ENCODE measurements at regions not wholly inside any gene's neighbourhood (a gene's known extent, or its start where the extent isn't known, plus 50 kb on each side); places are given as distances from the start of the nearest gene placed in this dataset.
A peak's percentile ranks its signal among the peaks of the same experiment; 100 is the strongest.
"Not testable (repeated sequence)": the region's sequence is repeated elsewhere in the genome, so short reads cannot be mapped to it uniquely, and the experiment has no call there.

- no peak for DNase-seq (ENCODE audit: low read depth in 2 of 2)
Observed at GRCh38 chr4:71841336-71841735, 57.5 kb upstream of the GC start.

GRCh38 chr4:71847300-71847699 is 63.4 kb upstream of the GC start:
- DNase-seq (ENCODE audit: low read depth in 2 of 2) = no peak

- DNase-seq (ENCODE audit: low read depth in 2 of 2) = no peak
Observed at GRCh38 chr4:71855944-71856343, 72.1 kb upstream of the GC start.

GRCh38 chr4:71857713-71858451 is 74.0 kb upstream of the GC start:
- no peak for DNase-seq (ENCODE audit: low read depth in 2 of 2)

DNA sequence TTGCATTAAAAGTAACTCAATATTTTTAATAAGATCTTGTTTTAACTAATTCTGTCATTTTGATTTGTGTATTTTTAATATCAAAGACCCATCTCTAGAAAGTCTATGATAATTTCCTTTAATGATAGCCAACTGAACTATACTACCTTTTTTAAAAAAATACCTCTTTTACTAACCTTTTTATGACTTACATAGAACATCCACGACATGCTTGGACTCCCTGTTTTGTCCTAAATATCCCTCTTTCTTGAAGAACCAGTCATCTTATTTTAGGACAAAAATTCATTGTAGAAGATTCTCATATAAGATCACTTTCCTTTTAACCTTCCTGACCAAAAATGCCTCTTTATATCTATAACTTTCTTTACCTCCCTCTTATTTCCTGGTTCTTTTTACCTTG is 76.8 kb upstream of the GC start:
- DNase-seq (ENCODE audit: low read depth in 2 of 2) = no peak

DNA sequence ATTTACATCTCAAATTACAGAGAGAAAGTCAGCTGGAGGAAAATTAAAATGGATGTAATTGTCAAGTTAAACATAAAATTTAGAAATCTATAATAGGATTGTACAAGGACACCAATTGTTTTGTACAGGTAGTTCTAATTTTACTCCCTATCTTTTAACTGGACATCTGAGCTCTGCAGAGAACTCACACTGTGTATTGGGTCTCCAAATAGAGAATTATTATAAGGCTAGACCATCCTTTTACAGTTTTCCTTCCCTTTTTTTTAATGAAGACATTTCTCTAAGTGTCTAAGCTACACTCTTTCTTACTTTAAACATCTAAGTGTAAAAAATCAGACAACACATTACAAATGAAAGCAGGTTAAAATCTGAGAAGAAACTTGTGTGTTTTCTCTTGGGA is 78.4 kb upstream of the GC start:
- DNase-seq (ENCODE audit: low read depth in 2 of 2) = no peak

- DNase-seq (ENCODE audit: low read depth in 2 of 2) = no peak
Observed at GRCh38 chr4:71863457-71863856, 79.6 kb upstream of the GC start.

- DNase-seq (ENCODE audit: low read depth in 2 of 2) = no peak
Observed at GRCh38 chr4:71864380-71864779, 80.5 kb upstream of the GC start.

- no peak for DNase-seq (ENCODE audit: low read depth in 2 of 2)
Observed at GRCh38 chr4:71866212-71866885, 82.5 kb upstream of the GC start.

DNA sequence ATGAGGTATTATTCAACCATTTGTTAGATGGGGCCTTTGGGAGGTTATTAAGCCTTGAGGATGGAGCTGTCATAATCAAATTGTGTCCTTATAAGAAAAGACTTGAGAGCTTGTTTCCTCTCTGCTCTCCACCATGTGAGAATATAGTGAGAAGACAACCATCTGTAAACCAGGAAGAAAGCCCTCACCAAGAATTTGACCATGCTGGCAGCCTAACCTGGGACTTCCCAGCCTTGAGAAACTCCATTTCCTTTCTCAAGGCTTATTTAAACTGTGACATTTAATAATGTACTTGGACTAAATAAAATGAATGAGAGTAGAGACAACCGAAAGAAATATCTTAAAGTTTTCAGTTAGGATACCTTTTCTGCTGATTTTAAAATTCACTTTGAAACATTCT is 83.7 kb upstream of the GC start:
- peak in 1 of 2 donors; percentile 33 for DNase-seq (ENCODE audit: low read depth in 2 of 2)

DNA sequence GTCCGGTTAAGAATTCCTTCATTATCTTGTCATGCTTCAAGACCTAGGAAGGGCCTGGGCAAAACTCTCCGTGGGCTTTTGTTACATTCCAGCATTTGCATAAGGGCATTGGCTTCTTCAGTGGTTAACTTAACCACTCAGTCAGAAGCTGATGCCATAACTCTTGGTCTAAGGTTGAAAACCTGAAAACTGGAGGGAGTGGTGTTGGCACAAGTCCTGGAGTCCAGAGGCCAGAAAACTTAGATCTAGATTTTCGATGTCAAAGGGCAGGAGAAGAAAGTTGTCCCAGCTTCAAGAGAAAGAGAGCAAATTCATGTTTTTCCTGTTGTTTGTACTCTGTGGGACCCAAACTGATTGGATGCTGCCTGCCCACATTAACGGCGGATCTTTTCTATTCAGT is 86.6 kb upstream of the GC start:
- DNase-seq (ENCODE audit: low read depth in 2 of 2) = no peak

DNA sequence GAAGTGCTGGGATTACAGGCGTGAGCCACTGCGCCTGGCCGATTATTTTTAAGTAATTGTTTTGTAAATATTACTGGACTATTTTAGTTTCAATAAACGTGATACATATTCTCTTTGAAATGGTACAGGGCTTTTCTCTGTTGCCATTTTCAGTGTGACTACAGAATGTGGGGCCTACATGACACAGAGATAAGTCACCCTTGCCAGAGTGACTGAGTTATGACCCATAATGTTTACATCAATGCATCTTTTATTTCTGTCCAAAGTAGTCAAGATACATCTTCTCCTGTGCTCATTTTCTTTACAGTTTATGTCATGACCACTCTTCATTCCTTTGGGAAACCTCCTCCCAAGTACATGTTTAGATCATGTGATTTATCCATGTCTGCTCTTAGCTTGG is 88.3 kb upstream of the GC start:
- no peak for DNase-seq (ENCODE audit: low read depth in 2 of 2)

DNA sequence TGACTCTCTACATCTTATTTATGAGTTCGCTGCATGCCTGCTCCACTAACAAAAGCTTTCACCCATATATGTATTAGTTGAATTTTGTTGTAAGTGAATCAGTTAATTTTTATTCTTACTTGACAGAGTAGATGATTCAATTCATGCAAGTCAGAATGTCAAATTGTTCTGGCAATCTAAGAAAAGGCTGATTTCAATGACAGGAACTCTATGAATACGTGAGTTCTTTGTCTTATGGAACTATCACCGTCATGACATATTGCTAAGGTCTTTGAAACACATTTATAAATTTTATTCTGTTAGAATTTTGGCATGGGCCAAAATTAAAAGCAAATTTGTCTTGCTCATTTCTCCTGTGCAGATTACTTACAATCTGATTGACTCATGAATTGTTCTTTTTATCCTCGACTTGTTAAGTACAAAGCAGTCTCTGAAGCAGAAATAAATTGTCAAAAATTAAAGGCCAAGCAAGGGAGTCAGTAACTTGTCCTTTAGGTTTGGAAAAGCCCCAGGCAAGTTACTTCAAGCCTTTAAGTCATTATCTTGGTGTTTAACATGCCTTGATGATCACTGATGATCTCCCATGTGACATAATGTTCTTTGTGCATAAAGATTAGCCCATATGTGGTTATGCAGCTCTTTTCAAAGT is 89.0 kb upstream of the GC start:
- no peak for DNase-seq (ENCODE audit: low read depth in 2 of 2)

DNA sequence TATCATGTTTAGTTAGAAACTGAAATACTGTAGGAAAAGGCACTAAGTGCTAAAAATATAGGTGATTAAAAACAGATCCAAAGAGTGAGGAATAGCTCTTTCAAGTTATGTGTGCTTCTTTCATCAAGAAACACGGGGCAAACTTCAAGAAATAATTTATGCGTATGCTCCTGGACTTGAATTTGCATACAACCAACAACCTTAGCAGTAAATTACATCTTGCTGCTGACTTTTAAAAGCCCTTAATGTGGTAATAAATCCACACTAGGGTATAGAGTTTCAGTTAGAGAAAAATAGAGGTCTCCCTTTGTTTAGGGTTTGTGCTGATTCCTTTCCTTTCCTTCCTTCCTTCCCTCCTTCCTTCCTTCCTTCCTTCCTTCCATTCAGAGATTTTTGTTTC is 94.5 kb upstream of the GC start:
- DNase-seq (ENCODE audit: low read depth in 2 of 2) = no peak

DNA sequence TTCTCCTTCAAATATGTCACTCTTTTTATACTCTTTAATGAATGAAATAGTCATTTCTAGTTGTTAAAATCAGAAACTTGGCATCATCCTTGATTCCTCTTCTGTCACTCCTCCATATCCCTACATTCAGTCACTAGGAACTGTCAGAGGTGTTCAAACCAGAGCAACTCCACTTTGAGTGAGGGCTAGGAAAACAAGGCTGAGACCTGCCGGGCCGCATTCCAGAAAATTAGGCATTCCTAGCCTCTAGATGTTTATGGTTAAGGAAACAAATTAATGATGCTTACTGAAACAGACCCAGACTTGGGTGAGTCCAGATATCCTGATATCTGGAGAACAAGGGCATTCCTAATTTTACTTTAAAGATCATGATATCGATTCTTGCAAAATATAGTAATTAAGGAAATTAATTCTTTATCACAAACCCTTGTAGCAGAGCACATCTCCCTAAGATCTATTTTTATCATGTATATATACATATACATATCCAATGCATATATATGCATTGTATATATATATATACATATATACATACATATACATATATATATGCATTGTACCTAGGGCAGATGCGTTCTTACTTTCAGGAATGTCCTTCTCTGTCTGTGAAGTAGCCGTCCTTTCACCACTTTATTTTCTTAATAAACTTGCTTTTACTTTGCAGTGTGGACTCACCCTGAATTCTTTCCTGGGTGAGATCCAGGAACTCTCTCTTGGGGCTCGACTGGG is 98.4 kb upstream of the GC start:
- no peak for DNase-seq (ENCODE audit: low read depth in 2 of 2)

GRCh38 chr4:71900366-71900765 is 116.5 kb upstream of the GC start:
- DNase-seq (ENCODE audit: low read depth in 2 of 2) = not testable (repeated sequence)

- DNase-seq (ENCODE audit: low read depth in 2 of 2) = not testable (repeated sequence)
Observed at GRCh38 chr4:71905594-71905993, 121.7 kb upstream of the GC start.

GRCh38 chr4:71906096-71906495 is 122.2 kb upstream of the GC start:
- DNase-seq (ENCODE audit: low read depth in 2 of 2) = no peak

GRCh38 chr4:71907071-71907470 is 123.2 kb upstream of the GC start:
- no peak for DNase-seq (ENCODE audit: low read depth in 2 of 2)

DNA sequence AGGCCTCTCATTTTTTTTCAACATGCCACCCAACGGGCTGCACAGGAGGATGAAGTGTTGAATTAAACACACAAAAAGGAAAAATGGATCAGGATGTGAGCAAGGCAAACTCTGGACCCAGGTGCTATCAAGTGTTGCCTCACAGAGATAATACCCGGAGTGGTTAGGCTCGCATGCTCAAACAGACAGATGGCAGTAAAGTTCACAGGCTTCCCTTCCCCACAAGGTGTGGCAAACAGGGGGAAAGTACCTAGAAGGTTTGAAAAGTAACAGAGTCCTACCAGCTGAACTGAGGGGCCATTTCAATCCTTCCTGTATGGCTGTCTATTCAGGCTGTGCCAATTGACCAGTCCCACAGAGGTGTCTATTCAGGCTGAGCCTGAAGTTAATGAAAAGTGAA is 123.9 kb upstream of the GC start:
- no peak for DNase-seq (ENCODE audit: low read depth in 2 of 2)

DNA sequence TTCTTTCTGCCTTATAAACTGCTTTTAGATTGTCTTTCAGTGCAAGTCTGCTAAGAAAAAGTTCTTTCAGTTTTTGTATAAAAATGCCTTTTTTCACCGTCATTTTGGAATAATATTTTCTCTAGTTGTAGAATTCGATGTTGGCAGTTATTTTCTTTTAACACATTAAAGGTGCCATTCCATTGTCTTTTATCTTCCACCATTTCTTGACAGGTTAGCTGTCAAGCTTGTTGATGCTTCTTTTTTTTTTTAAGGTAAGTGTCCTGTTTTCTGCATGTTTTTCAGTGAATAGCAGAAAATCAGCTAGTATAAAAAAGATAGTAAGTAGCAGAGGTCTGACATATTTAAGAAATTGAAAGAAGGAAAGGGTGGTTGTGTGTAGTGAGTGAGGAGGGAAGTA is 118.5 kb upstream of the NPFFR2 start:
- no peak for DNase-seq (ENCODE audit: low read depth in 2 of 2)

GRCh38 chr4:71923070-71923469 is 108.7 kb upstream of the NPFFR2 start:
- DNase-seq (ENCODE audit: low read depth in 2 of 2) = no peak

Measured in lung microvascular endothelial cell (primary cell).